GM04504 (cell line): ENCODE measurements at regions not wholly inside any gene's neighbourhood (a gene's known extent, or its start where the extent isn't known, plus 50 kb on each side); places are given as distances from the start of the nearest gene placed in this dataset.

Experiments used
- DNase-seq: peaks from one replicate; pipeline ENCODE4 v3.0.0-alpha.2; 2012; ENCODE audit warnings: low read depth

GRCh38 chr4:171759274-171759673, 53.9 kb upstream of the GALNTL6 start:
- DNase-seq: no peak

DNA sequence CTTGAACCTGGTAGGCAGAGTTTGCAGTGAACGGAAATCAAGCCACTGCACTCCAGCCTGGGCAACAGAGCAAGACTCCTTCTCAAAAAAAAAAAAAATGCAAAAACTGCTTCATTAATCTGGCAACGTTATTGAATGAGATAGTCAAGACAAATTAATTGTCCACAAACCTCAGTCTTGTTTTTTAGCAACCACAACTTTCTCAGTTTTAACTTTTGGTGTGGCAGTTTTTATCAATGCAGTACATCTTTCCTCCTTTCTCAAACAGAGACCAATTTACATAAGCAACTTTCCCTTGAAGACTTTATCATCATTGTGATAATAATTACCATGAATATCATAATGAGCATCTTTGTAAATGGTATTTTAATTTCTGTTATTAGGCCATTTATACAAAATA, 61.7 kb upstream of the GALNTL6 start:
- no peak for DNase-seq

DNA sequence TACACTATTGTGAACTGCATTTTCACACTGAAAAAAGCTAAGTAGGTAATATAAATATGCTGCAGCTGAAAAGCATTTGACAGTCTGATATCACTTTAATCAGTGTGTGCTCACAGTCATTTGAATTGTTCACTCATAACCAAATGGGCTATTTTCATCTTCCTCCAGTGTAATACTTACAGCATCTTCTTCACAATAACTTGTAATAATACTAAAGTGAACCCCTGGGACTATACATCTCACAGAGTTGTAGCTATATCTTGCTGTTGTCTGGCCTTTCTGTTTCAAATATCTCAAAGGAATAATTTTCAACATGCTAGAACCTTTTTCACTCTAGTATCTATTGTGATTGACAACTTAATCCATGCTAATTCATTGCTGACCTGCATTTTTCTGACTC, 66.8 kb upstream of the GALNTL6 start:
- no peak for DNase-seq

DNA sequence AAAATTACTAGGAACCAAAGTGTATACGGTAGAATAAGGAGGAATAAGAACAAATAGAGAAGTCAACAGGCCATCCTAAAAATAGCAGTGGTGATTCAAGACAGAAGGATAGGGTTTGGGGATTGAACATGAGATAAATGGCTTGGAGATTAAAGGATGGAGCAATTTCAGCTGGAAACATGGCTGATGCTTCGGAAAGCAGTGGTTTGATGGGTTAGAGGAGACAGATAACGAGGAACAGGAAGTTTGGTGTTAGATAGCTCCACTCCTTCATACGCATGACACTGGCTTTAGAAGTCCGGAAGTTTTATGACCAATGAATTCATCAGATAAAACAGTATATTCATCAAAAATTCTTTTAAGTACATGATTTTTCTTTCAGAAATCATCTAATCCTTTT, 70.8 kb upstream of the GALNTL6 start:
- no peak for DNase-seq

GRCh38 chr4:171727185-171727584, 86.0 kb upstream of the GALNTL6 start:
- no peak for DNase-seq

DNA sequence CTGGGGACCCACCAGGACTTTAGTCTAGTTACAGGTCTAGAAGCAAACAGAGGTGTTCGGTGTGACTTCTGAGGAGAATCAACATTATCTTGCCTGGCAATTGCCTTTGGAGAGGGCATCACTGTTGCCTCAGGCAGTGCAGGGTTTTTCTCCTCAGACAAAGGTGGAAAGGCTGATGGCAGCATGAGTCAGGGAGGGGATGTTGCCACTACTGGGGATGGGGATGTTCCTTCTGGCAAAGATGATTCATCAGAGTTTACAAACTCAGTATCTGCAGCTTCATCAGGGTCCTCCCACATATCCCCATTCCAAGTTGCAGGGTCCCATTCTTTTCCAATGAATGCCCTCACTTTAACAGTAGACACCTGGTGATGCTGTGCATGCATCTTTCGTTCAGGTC, 91.3 kb upstream of the GALNTL6 start:
- DNase-seq: no peak

GRCh38 chr4:171719691-171720090, 93.5 kb upstream of the GALNTL6 start:
- DNase-seq: no peak

GRCh38 chr4:171718665-171719064, 94.5 kb upstream of the GALNTL6 start:
- no peak for DNase-seq

DNA sequence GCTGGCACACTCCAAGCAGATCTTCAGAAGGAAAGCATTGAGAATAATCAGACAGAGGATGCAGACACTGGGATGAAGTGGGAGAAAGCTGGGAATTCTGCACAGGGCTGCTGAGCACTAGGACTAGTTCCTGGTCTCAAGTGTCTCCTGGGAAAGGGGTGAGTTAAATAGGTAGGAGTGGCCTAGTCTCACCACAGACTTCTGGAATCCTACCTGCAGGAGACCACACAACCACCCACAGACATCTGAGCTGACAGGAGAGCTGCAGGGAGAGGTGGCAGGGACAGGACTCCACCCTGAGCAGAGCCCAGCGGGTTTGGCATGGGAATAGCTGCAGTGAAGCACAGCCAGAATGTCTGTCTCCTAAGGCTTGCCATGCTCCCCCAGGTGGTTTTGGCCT, 95.1 kb upstream of the GALNTL6 start:
- DNase-seq: no peak

GRCh38 chr4:171717231-171717741, 95.9 kb upstream of the GALNTL6 start:
- DNase-seq: no peak

DNA sequence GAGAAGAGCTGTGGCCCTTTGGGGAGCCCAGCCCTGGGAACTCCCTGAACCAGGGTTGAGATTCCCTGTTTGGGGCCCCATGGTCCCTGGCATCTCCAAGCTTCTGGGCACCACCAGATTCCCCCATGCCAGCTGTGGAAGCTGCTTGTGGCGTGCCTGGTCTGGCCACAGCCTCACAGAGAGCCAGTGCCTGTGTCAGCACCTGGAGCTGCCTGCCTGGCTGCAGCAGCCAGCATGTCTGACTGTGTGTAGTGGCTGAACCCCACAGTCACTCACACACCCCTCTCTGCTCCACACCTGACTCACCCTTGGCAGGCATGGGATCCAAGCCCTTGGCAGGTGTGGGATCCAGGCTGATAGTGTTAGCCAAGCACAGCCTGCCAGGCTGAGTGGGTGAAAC, 97.2 kb upstream of the GALNTL6 start:
- no peak for DNase-seq

DNA sequence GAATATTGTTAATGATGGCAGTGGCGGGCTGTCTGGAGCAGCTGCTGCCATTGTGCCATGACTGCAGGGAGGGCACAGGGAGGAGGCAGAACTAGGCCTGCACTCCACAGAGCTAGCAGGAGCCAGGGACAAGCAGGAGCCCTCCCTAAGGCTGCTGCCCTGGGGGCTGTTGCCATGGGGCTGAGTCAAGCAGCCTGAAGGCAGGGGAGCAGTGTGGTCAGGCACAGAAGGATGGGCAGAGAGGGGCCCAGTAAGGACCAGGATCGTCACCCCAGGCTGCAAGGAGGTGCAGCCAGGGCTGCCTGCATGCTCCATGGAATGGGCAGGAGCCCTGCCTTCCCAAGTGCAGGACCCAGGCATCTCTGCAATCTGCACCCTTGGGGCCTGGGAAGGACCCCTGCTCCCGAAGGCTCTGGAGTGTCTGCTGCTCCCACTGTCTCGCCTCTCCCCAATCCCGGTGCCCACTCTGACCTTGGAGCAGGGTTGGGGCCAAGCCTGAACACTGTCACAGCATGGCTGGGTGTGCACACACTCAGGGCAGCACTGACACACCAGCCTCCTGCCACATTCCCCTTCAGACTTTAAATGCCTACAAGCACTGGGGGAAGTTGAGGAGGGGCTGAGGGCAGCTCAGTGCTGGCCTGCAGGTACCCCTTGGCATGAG, 98.3 kb upstream of the GALNTL6 start:
- no peak for DNase-seq

GRCh38 chr4:171710743-171711142, 102.5 kb upstream of the GALNTL6 start:
- no peak for DNase-seq

DNA sequence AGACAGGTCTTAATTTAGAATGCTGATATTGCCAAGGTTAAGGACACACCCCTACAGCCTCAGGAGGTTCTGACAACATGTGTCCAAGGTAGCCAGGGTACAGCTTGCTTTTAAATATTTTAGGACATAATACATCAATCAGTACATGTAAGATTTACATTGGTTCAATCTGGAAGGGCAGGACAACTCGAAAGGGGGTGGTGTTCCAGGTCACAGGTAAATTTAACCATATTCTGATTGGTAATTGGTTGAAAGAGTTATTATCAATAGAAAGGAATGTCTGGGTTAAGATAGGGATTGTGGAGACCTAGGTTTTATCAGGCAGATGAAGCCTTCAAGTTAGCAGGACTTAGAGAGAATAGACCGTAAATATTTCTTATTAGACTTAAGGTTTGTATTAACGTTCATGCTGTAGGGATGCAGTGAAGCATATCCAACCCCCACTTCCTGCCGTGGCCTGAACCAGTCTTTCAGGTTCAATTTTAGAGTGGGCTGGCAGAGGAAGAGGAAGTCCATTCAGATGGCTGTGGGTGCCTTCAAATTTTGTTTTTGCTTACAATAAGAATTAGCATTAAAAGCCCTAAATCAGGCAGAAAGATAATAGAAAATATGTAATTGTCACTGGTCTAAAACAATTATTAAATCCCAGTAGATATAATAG, 136.5 kb upstream of the GALNTL6 start:
- DNase-seq: no peak

DNA sequence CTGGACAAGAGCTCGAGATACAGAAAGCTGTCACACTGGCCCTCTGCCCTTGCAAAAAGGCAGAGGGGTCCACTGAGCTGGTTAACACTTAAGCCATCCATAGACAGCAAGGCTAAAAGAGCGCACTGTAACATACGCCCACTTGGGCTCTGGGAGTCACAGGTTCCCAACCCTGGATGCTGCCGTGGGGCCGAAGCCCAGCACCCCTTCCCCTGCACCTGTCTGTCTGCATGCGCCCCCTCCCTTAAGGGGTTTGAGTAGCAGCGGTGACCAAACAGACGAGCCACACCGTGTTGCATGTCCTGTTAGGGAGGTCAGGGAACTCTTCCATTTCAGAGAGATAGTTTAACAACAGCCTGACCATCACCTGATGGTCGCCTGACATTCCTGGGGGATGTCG, 138.4 kb upstream of the GALNTL6 start:
- DNase-seq: no peak

- no peak for DNase-seq
Observed at GRCh38 chr4:171668403-171668802, 144.8 kb upstream of the GALNTL6 start.

GRCh38 chr4:171667906-171668305, 145.3 kb upstream of the GALNTL6 start:
- no peak for DNase-seq

DNA sequence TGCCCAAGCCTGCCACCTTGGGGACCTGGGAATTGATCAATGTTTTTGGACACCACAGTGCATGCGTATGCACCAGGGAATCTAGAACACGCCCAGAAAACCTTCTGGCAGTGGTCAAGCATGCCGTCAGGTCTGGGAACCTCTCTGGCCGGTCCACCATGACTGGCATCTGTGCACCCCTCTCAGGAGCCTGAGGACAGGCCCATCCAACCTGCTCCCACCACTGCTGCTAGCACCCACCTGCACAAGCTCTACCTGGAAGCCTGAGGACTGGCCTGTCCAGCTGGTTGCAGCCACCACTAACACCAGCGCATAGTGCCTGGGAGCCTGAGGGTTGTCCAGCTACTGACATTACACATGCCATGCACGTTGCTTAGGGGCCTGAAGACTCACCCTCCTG, 162.1 kb upstream of the GALNTL6 start:
- no peak for DNase-seq

- no peak for DNase-seq
Observed at GRCh38 chr4:171650543-171650942, 162.7 kb upstream of the GALNTL6 start.

- no peak for DNase-seq
Observed at GRCh38 chr4:171648926-171649325, 164.3 kb upstream of the GALNTL6 start.

- no peak for DNase-seq
Observed at GRCh38 chr4:171646984-171647383, 166.2 kb upstream of the GALNTL6 start.

GRCh38 chr4:171644430-171645057, 168.7 kb upstream of the GALNTL6 start:
- DNase-seq: no peak

- no peak for DNase-seq
Observed at GRCh38 chr4:171639540-171639939, 173.7 kb upstream of the GALNTL6 start.
